ENCODE measurements at regions not wholly inside any gene's neighbourhood (a gene's known extent, or its start where the extent isn't known, plus 50 kb on each side); places are given as distances from the start of the nearest gene placed in this dataset.

GRCh38 chr10:47140761-47141348 is 159.1 kb upstream of the GDF10 start:
- WGBS, 5 donors = 76 to 87% (median 83%) methylated on average over 5 to 6 of the region's 6 CpGs
- no peak overlapping the region for H3K4me3 ChIP-seq
- no peaks in the 10 kb centered on the region for H3K27me3 ChIP-seq (replicated peaks in 1 of 7)
- H3K36me3 ChIP-seq = no peaks in the 10 kb centered on the region
- no peak overlapping the region for H3K27ac ChIP-seq
- TF ChIP-seq POLR2A (IDR thresholded peaks at IDR 0.05) (no peak), CTCF (IDR thresholded peaks at IDR 0.05 in 8 of 11, conservative IDR thresholded peaks at IDR 0.05 in 3 of 11) (no peak), POLR2AphosphoS5 (IDR thresholded peaks at IDR 0.05) (no peak)
- intact Hi-C loops (cut with DNase I; ENCODE audit: low total_unique reads) = no loop called here
- no peak for DNase-seq
- H3K9me3 ChIP-seq = no peaks in the 10 kb centered on the region
- no peaks in the 10 kb centered on the region for H3K4me1 ChIP-seq

GRCh38 chr10:47141349-47141748 is 158.6 kb upstream of the GDF10 start:
- WGBS, 5 donors = 79 to 91% (median 81%) methylated on average over 5 of the region's 5 CpGs

GRCh38 chr10:47143072-47143471 is 156.9 kb upstream of the GDF10 start:
- DNase-seq = no peak
- no peaks in the 10 kb centered on the region for H3K27me3 ChIP-seq (replicated peaks in 1 of 7)
- WGBS, 5 donors = 69 to 94% (median 88%) methylated on average over 3 to 9 of the region's 9 CpGs
- H3K9me3 ChIP-seq = no peaks in the 10 kb centered on the region
- no peak overlapping the region for H3K4me3 ChIP-seq
- H3K36me3 ChIP-seq = no peaks in the 10 kb centered on the region
- H3K27ac ChIP-seq = no peak overlapping the region
- intact Hi-C loops (cut with DNase I; ENCODE audit: low total_unique reads) = no loop called here
- H3K4me1 ChIP-seq = no peaks in the 10 kb centered on the region
- TF ChIP-seq CTCF (IDR thresholded peaks at IDR 0.05 in 8 of 11, conservative IDR thresholded peaks at IDR 0.05 in 3 of 11) (no peak), POLR2AphosphoS5 (IDR thresholded peaks at IDR 0.05) (no peak), POLR2A (IDR thresholded peaks at IDR 0.05) (no peak)

More at GRCh38 chr10:47141349-47141748, 158.6 kb upstream of the GDF10 start:
- Histone ChIP-seq H3K27me3 (replicated peaks in 1 of 7) (no peaks in the 10 kb centered on the region), H3K36me3 (no peaks in the 10 kb centered on the region), H3K9me3 (no peaks in the 10 kb centered on the region), H3K4me1 (no peaks in the 10 kb centered on the region), H3K27ac (no peak overlapping the region), H3K4me3 (no peak overlapping the region)
- TF ChIP-seq POLR2AphosphoS5 (IDR thresholded peaks at IDR 0.05) (no peak), POLR2A (IDR thresholded peaks at IDR 0.05) (no peak), CTCF (IDR thresholded peaks at IDR 0.05 in 8 of 11, conservative IDR thresholded peaks at IDR 0.05 in 3 of 11) (no peak)
- intact Hi-C loops (cut with DNase I; ENCODE audit: low total_unique reads) = no loop called here
- DNase-seq = no peak

GRCh38 chr10:47143473-47143872 is 156.5 kb upstream of the GDF10 start:
- intact Hi-C loops (cut with DNase I; ENCODE audit: low total_unique reads) = no loop called here
- no peak for DNase-seq
- no peaks in the 10 kb centered on the region for H3K9me3 ChIP-seq
- no peaks in the 10 kb centered on the region for H3K36me3 ChIP-seq
- H3K27me3 ChIP-seq (replicated peaks in 1 of 7) = no peaks in the 10 kb centered on the region
- H3K27ac ChIP-seq = no peak overlapping the region
- TF ChIP-seq CTCF (IDR thresholded peaks at IDR 0.05 in 8 of 11, conservative IDR thresholded peaks at IDR 0.05 in 3 of 11) = no peak
- TF ChIP-seq POLR2A (IDR thresholded peaks at IDR 0.05) = no peak
- no peak for TF ChIP-seq POLR2AphosphoS5 (IDR thresholded peaks at IDR 0.05)
- no peak overlapping the region for H3K4me3 ChIP-seq
- H3K4me1 ChIP-seq = no peaks in the 10 kb centered on the region
- WGBS, 5 donors = 50 to 90% (median 79%) methylated on average over 1 of the region's 1 CpG

All from spleen (tissue), 11 donors.